HL-60 (cell line): ENCODE measurements at regions not wholly inside any gene's neighbourhood (a gene's known extent, or its start where the extent isn't known, plus 50 kb on each side); places are given as distances from the start of the nearest gene placed in this dataset.

Experiments used
- DNase-seq, 2 experiments: peaks; one replicate each; pipeline ENCODE4 v3.0.0-alpha.2; 2010 to 2020; ENCODE audit warnings: low read depth in 1 of 2, low spot score in 1 of 2
- H3K27ac ChIP-seq: fragments of 250-450 bp; sonication (Bioruptor Pico); replicated peaks from 2 replicates; pipeline ENCODE4 v1.5.1; 2020; ENCODE audit warnings: mild to moderate bottlenecking, moderate library complexity
- H3K27me3 ChIP-seq: fragments of 250-450 bp; sonication (Bioruptor Pico); 2 replicates; pipeline ENCODE4 v1.5.1; 2021; ENCODE audit warnings: mild to moderate bottlenecking, moderate library complexity; ENCODE audit not compliant: insufficient read depth, poor library complexity, severe bottlenecking
- H3K4me3 ChIP-seq: replicated peaks from 2 replicates; pipeline ENCODE4 v1.5.1; 2011; ENCODE audit warnings: mild to moderate bottlenecking, control low read depth, low read length; ENCODE audit not compliant: insufficient read depth
- CTCF ChIP-seq: IDR thresholded peaks from one replicate; pipeline ENCODE4 v1.5.1; 2011; ENCODE audit warnings: low read length, control low read depth, inconsistent platforms; ENCODE audit not compliant: insufficient read depth
- GABPA ChIP-seq: IDR thresholded peaks from 2 replicates; pipeline ENCODE4 v1.6.1; 2012; ENCODE audit warnings: low read depth
- POLR2AphosphoS5 ChIP-seq: IDR thresholded peaks from 2 replicates; pipeline ENCODE4 v1.6.1; 2012; ENCODE audit warnings: low read depth
- SPI1 ChIP-seq: IDR thresholded peaks from 2 replicates; pipeline ENCODE4 v1.6.1; 2012; ENCODE audit warnings: low read depth, mild to moderate bottlenecking, borderline replicate concordance
- TF ChIP-seq, protein P1 (sequence below): IDR thresholded peaks from 2 replicates; pipeline ENCODE4 v1.6.1; 2012; ENCODE audit warnings: low read depth; ENCODE audit not compliant: insufficient replicate concordance

DNA sequence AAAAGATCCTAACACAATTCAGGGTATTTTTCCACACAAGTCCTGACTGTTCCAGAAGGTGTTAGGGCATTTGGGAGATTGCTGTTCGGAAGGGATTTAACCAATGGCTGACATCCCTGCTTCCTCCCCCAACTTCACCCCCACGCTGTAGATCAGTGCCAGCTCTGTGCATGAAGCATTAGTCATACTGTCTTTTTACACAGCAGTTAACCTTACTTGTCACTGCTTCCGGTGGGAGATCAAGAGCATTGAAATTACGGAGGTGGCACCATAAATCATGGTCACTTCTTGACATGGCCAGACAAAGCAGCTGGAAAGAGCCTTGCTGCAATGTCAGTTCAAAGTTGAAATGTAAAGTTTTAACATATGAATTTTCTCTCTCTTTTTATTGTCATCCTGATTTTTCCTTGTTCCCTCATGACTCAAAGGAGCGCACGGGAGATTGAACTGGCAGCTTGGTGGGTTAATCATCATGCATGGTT lies 70.2 kb downstream of the HRH4 start:
- no peak overlapping the region for H3K4me3 ChIP-seq

DNA sequence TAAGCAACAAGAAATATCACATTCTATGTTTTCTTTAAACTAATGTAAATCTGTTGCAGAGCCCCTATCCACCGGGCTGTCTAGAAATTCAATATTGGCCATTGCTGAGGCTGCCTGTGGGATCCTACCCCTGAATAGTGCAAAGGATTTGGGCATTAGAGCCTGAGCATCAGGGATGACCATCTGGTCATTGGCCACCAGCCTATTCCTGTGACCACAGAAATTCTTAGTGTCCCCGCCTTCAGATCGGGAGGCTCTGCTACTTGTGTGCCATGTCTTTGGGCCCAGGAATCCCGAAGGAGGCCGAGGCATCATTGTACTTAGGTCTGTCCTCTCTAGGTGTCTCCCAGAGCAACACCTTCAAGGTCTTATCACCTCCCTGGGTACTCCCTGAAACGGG lies 73.8 kb downstream of the HRH4 start:
- DNase-seq = no peak
- Histone ChIP-seq H3K4me3 (no peak overlapping the region), H3K27ac (no peak overlapping the region), H3K27me3 (peaks cover 35% of the 10 kb centered on the region)
- TF ChIP-seq GABPA (no peak), CTCF (no peak), SPI1 (no peak), POLR2AphosphoS5 (no peak)
- TF ChIP-seq, protein P1, sequence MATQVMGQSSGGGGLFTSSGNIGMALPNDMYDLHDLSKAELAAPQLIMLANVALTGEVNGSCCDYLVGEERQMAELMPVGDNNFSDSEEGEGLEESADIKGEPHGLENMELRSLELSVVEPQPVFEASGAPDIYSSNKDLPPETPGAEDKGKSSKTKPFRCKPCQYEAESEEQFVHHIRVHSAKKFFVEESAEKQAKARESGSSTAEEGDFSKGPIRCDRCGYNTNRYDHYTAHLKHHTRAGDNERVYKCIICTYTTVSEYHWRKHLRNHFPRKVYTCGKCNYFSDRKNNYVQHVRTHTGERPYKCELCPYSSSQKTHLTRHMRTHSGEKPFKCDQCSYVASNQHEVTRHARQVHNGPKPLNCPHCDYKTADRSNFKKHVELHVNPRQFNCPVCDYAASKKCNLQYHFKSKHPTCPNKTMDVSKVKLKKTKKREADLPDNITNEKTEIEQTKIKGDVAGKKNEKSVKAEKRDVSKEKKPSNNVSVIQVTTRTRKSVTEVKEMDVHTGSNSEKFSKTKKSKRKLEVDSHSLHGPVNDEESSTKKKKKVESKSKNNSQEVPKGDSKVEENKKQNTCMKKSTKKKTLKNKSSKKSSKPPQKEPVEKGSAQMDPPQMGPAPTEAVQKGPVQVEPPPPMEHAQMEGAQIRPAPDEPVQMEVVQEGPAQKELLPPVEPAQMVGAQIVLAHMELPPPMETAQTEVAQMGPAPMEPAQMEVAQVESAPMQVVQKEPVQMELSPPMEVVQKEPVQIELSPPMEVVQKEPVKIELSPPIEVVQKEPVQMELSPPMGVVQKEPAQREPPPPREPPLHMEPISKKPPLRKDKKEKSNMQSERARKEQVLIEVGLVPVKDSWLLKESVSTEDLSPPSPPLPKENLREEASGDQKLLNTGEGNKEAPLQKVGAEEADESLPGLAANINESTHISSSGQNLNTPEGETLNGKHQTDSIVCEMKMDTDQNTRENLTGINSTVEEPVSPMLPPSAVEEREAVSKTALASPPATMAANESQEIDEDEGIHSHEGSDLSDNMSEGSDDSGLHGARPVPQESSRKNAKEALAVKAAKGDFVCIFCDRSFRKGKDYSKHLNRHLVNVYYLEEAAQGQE = no peak

More for the DNA sequence above, 70.2 kb downstream of the HRH4 start:
- H3K27me3 ChIP-seq = peaks cover 21% of the 10 kb centered on the region
- no peak for DNase-seq
- H3K27ac ChIP-seq = no peak overlapping the region
- TF ChIP-seq, protein P1 = no peak
- no peak for TF ChIP-seq SPI1
- no peak for TF ChIP-seq POLR2AphosphoS5
- no peak for TF ChIP-seq GABPA
- TF ChIP-seq CTCF = no peak

DNA sequence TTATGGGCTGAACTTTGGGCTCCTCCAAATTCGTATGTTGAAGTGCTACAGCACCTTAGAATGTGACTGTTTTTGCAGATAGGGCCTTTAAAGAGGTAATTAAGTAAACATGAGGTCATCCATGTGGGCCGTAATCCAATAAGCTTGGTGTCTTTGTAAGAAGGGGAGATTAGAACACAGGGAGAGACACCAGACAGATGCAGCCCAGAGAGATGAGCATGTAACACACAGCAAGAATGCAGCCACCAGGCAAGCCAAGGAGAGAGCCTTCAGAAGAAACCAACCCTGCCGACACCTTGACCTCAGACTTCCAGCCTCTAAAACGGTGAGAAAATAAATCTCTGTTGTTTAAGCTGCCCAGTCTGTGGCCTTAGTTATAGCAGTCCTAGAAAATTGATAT lies 74.3 kb downstream of the HRH4 start:
- H3K4me3 ChIP-seq = no peak overlapping the region
- DNase-seq = no peak
- no peak overlapping the region for H3K27ac ChIP-seq
- peaks cover 35% of the 10 kb centered on the region for H3K27me3 ChIP-seq
- no peak for TF ChIP-seq GABPA
- TF ChIP-seq CTCF = no peak
- no peak for TF ChIP-seq POLR2AphosphoS5
- TF ChIP-seq SPI1 = no peak
- TF ChIP-seq, protein P1 = no peak
